GM12873 (cell line): ENCODE measurements at regions not wholly inside any gene's neighbourhood (a gene's known extent, or its start where the extent isn't known, plus 50 kb on each side); places are given as distances from the start of the nearest gene placed in this dataset.

Experiments
- TF ChIP-seq, protein P1 (sequence below): IDR thresholded peaks from 2 replicates; pipeline ENCODE4 v1.5.1; 2012; ENCODE audit warnings: low read depth, mild to moderate bottlenecking, moderate library complexity, low read length, control low read depth; ENCODE audit not compliant: insufficient read depth; ENCODE audit errors: missing control alignments

DNA sequence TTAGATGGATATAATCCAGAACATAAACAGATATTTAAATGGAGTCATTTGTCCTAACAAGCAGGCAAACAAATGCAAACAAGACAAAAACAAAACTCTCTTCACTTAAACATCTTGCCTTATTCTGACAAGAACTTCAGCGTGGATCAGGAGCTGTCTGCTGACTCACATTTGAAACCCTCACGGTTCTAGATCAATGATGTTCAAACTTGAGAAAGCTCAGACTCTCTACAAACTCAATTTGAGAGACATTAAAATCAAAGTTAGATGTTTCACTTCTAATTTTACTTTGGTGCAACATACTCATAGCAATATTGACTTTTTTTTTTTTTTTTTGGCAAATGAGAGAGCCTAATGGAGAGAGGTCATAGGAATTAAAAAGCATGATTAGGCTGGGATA, 362.8 kb upstream of the SLC14A2 start:
- TF ChIP-seq, protein P1, sequence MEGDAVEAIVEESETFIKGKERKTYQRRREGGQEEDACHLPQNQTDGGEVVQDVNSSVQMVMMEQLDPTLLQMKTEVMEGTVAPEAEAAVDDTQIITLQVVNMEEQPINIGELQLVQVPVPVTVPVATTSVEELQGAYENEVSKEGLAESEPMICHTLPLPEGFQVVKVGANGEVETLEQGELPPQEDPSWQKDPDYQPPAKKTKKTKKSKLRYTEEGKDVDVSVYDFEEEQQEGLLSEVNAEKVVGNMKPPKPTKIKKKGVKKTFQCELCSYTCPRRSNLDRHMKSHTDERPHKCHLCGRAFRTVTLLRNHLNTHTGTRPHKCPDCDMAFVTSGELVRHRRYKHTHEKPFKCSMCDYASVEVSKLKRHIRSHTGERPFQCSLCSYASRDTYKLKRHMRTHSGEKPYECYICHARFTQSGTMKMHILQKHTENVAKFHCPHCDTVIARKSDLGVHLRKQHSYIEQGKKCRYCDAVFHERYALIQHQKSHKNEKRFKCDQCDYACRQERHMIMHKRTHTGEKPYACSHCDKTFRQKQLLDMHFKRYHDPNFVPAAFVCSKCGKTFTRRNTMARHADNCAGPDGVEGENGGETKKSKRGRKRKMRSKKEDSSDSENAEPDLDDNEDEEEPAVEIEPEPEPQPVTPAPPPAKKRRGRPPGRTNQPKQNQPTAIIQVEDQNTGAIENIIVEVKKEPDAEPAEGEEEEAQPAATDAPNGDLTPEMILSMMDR = no peak

DNA sequence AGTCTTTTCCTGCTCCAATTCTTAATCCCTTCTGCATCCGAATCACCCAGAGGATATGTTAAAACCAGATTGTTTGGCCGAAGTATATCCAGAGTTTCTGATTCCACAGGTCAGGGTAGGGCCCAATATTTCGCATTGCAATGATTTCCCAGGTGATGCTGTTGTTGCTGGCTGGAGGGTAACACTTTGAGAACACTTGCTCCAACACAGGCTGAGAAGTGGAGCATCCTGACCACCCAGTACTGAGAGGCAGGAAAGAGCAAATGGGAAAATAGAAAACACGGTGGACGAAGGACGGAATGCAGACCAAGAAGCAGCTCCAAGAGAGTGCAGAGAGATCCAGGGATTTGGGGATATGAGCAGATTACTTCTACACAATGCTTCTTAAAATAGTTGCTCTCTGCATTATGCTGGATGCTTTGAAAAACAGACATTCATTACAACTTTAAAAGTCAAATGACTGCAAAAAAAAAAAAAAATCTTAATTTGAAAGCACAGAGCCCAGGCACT, 362.2 kb upstream of the SLC14A2 start:
- TF ChIP-seq, protein P1 = no peak

DNA sequence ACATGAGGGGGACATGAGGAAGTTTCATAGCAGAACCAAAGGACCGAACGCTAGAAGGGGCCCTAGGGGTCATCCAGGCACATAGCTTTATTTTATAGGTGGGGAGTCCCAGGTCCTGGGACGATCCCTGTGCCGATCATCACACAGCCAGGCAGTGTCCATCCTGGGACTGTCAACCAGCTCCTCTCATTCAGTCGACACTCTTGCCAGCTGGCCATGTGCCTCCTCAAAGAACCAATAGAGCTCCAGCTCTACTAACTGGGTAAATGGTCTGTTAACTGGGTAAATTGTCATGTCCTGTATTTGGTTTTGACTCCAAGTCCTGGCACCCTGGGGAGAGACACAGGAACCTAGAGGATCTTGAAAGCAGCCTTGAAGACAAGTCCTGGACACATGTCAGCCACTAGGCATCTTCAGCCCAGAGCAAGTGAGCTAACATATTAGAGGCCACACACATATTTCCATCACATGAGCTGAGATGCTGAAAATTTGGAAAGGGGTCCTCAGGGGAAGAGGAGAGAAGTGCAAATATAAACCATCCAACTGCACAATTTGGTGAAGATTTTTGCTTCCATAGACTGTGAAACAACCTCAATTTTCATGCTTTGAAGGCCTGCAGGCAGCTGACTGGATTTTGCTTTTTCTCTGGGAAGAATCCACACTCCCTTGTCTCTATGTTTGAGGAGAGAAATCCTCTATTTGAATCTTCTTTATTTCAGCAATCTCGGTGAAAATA, 361.1 kb upstream of the SLC14A2 start:
- TF ChIP-seq, protein P1 = no peak

DNA sequence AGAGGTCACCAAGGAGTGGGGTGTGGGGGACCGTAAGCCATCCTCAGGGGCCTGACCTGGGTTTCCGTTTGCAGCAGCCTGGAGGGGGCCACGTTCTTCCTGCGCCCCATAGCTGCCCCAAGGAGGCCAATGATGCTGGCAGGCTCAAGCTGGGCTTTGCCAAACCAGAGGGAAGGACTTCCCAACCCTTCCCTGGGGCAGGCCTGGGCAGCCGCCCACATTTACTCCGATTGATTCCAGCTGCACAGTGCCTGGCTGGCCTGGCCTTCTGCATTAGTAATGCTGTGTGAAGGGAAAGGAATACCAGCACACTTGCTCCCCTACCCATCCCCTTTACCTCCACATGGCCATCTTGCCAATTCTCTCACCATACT, 360.6 kb upstream of the SLC14A2 start:
- TF ChIP-seq, protein P1 = no peak

DNA sequence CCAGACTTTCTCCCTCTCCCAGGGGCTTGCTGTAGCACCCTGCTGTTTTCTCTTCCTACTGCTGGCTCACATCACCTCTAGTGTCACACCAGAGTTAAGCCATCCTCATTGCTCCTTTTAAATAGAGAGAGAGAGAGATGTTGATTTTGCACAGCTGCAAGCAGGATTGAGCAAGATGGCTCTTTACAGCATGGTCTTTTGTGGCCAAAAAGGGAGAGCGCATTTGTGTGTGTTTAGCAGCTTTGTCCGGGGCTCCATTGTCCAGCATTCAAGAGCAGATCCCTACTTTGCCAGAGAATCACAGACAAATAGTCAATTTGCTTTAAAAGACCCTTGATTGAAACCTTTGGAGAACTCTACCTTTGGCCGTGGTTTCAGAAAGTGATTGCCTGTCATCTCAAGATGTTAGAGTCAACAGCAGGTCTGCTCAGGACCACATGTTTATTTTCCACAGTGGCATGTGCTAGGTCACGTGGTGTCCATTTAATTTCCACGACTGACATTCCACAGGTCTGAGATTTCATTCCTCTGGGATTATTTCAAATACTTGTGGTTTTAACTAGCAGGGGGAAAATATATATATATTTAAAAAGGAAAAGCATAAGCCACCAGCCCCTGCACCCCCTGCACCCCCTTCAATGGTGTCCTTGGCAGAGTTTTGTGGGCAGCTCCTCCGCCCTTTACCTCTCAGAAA, 359.9 kb upstream of the SLC14A2 start:
- TF ChIP-seq, protein P1 = no peak

DNA sequence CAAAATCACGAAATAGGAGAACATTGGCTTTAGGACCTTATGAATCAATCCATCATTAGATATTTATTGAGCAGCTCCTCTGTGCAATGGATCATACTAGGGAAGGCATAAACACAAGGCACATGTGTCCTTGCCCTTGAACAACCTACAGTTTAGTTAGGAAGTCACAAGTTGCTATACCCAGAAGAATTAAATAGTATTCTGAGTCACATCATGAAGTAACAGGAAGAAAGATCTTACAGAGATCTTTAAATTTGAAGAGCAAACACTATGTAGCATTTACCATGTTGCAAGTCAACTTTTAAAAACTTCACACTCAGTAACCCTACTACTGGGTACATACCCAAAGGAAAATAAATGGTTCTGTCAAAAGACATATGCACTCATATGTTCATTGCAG, 355.2 kb upstream of the SLC14A2 start:
- TF ChIP-seq, protein P1 = no peak

DNA sequence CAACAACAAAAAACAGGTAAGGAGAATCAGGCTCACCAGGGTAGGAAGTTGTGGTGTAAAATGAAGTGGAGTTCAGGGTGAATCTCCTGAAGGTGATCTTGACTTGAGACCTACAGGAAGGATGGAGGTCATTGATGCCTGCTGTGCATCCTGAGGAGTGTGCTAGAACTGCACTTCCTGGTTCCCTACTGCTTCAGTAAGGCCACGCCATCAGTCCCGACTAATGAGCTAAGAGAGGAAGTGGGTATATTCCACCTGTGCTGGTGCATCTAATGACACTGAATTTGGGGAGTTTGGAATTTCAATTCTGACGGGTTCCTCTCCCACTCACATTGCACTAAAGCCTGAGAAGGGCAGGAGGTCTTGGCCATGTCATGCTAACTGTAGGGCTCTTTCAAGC, 349.3 kb upstream of the SLC14A2 start:
- TF ChIP-seq, protein P1 = no peak
